K562 (cell line): ENCODE measurements at regions not wholly inside any gene's neighbourhood (a gene's known extent, or its start where the extent isn't known, plus 50 kb on each side); places are given as distances from the start of the nearest gene placed in this dataset.

Source experiments
- ATAC-seq: fragments of 200-7000 bp; cut with Tn5 transposase; 3 replicates; pipeline ENCODE4 v1.9.1; 2020; ENCODE audit warnings: moderate library complexity
- BruUV-seq: library from RNA; stranded (reverse); fragments of 400-500 nt; replicated peaks from 2 replicates; lab custom pipeline; 2021; lab: Mats Ljungman, UMichigan
- CTCF ChIA-PET: fragments of 300-600 bp; formaldehyde crosslinking; extraction: SDS; loops from one replicate; lab custom pipeline; 2021; ENCODE audit warnings: low intra/inter-chr PET ratio; lab: Yijun Ruan, JAX
- POLR2A ChIA-PET: fragments of 300-600, 350-650 bp; sonication (Branson Sonifier 250); formaldehyde crosslinking; extraction: SDS; loops from one replicate; lab custom pipeline; 2021; ENCODE audit warnings: antibody characterized with exemption, inconsistent platforms; lab: Yijun Ruan, JAX
- DNase-seq, 4 experiments: peaks; one replicate each; pipeline versions ENCODE4 v3.0.0 to v3.0.0-alpha.2; 2011 to 2018; ENCODE audit warnings: low spot score in 3 of 4, mixed read lengths in 3 of 4; ENCODE audit errors: extremely low read depth in 1 of 4
- FAIRE-seq: peaks from 2 replicates; lab custom pipeline; 2011; peaks lifted over from hg19 to GRCh38; lab: Jason Lieb, UNC
- H2AFZ ChIP-seq: 2 replicates; pipeline ENCODE4 v1.6.0; 2011; ENCODE audit warnings: low read depth, low read length, control low read depth, inconsistent platforms
- H3K27ac ChIP-seq: fragments of 200-600 bp; 3 replicates; pipeline ENCODE4 v1.8.0; 2011; ENCODE audit warnings: low read depth, mild to moderate bottlenecking, control low read depth, inconsistent platforms, low read length, moderate library complexity, mixed read lengths; ENCODE audit errors: extremely low read depth
- H3K27me3 ChIP-seq, 2 experiments: fragments of 300-600 bp in 1 of 2; 2 replicates in 1 of 2; 3 replicates in 1 of 2; pipeline versions ENCODE4 v1.6.0 to v1.8.0; 2011; ENCODE audit warnings: inconsistent platforms in 2 of 2, low read length in 2 of 2, mild to moderate bottlenecking in 1 of 2, mixed read lengths in 1 of 2, moderate library complexity in 1 of 2; ENCODE audit not compliant: control insufficient read depth in 2 of 2, insufficient read depth in 2 of 2
- H3K36me3 ChIP-seq: fragments of 300-600 bp; 3 replicates; pipeline ENCODE4 v1.8.0; 2011; ENCODE audit warnings: mild to moderate bottlenecking, low read length, inconsistent platforms; ENCODE audit not compliant: control insufficient read depth, insufficient read depth
- H3K4me1 ChIP-seq, 2 experiments: fragments of 200-600 bp in 1 of 2; replicated peaks in 1 of 2; 2 replicates in 1 of 2; 3 replicates in 1 of 2; pipeline versions ENCODE4 v1.5.1 to v1.8.0; 2011; ENCODE audit warnings: inconsistent platforms in 2 of 2, low read length in 2 of 2, mild to moderate bottlenecking in 1 of 2, mixed read lengths in 1 of 2, moderate library complexity in 1 of 2; ENCODE audit not compliant: control insufficient read depth in 2 of 2, insufficient read depth in 2 of 2
- H3K4me2 ChIP-seq: 2 replicates; pipeline ENCODE4 v1.6.1; 2011; ENCODE audit warnings: low read length, control low read depth, inconsistent platforms, mixed read lengths; ENCODE audit not compliant: insufficient read depth
- H3K4me3 ChIP-seq: fragments of 200-600 bp; sonication (generic), shearing (Covaris generic); 2 replicates; pipeline ENCODE4 v1.5.1; 2016; ENCODE audit warnings: control low read depth, inconsistent platforms
- H3K79me2 ChIP-seq: fragments of 200-600 bp; 3 replicates; pipeline ENCODE4 v1.8.0; 2011; ENCODE audit warnings: low read length, inconsistent platforms; ENCODE audit not compliant: control insufficient read depth, insufficient read depth
- H3K9ac ChIP-seq, 2 experiments: 2 replicates each; pipeline versions ENCODE4 v1.6.0 to v1.6.1; 2011; ENCODE audit warnings: low read depth in 2 of 2, low read length in 2 of 2, control low read depth in 1 of 2, inconsistent platforms in 1 of 2, mild to moderate bottlenecking in 1 of 2, mixed read lengths in 1 of 2; ENCODE audit not compliant: insufficient read depth in 1 of 2
- H3K9me1 ChIP-seq: one replicate; pipeline ENCODE4 v1.6.0; 2011; ENCODE audit warnings: inconsistent platforms, mild to moderate bottlenecking, low read length, moderate library complexity; ENCODE audit not compliant: control insufficient read depth, insufficient read depth
- H3K9me3 ChIP-seq: replicated peaks from 2 replicates; pipeline ENCODE4 v1.5.1; 2011; ENCODE audit warnings: low read depth, low read length, inconsistent platforms; ENCODE audit not compliant: control insufficient read depth, insufficient read depth
- H4K20me1 ChIP-seq: replicated peaks from 2 replicates; pipeline ENCODE4 v1.6.1; 2011; ENCODE audit warnings: low read length, inconsistent platforms, mixed read lengths; ENCODE audit not compliant: control insufficient read depth, insufficient read depth
- CEBPB ChIP-seq: fragments of 450-650 bp; IDR thresholded peaks from 2 replicates; pipeline ENCODE4 v1.6.1; 2016; ENCODE audit warnings: missing genetic modification characterization, missing compliant biosample characterization
- KLF16 ChIP-seq: IDR thresholded peaks from 2 replicates; pipeline ENCODE4 v1.6.1; 2016; ENCODE audit warnings: antibody characterized with exemption
- MTA3 ChIP-seq: fragments of 450-650 bp; formaldehyde crosslinking; IDR thresholded peaks from 2 replicates; pipeline ENCODE4 v1.6.1; 2017; ENCODE audit warnings: mild to moderate bottlenecking, borderline replicate concordance
- PTRF ChIP-seq: fragments of 450-650 bp; IDR thresholded peaks from 2 replicates; pipeline ENCODE4 v1.6.1; 2016; ENCODE audit warnings: mild to moderate bottlenecking, missing genetic modification characterization, missing compliant biosample characterization
- RBM15 ChIP-seq: fragments of 200-400 bp; formaldehyde crosslinking; IDR thresholded peaks from 2 replicates; pipeline ENCODE4 v1.6.1; 2018; ENCODE audit warnings: mild to moderate bottlenecking, low read length, moderate library complexity; ENCODE audit not compliant: insufficient read depth
- SUPT5H ChIP-seq: fragments of 450-650 bp; IDR thresholded peaks from 2 replicates; pipeline ENCODE4 v1.6.1; 2016
- ZNF121 ChIP-seq: sonication (generic); formaldehyde crosslinking; conservative IDR thresholded peaks from 2 replicates; pipeline ENCODE4 v1.8.0; 2022; ENCODE audit warnings: missing genetic modification reagents
- ZNF316 ChIP-seq: fragments of 450-650 bp; IDR thresholded peaks from 2 replicates; pipeline ENCODE4 v1.6.1; 2016
- ZNF561 ChIP-seq: fragments of 450-650 bp; formaldehyde crosslinking; conservative IDR thresholded peaks from 2 replicates; pipeline ENCODE4 v1.4.0; 2020; ENCODE audit warnings: mild to moderate bottlenecking, moderate library complexity
- ZNF583 ChIP-seq: fragments of 250-450 bp; sonication (Bioruptor Pico); IDR thresholded peaks from 2 replicates; pipeline ENCODE4 v1.4.0; 2020
- WGBS: fragments of 100-300 bp; shearing (Covaris generic); methylation state at CpG from one replicate; pipeline ENCODE4 v1.1.6; 2016; ENCODE audit warnings: low coverage, mixed read lengths; ENCODE audit not compliant: insufficient coverage; ENCODE audit errors: missing lambda C conversion rate; 5-methylcytosine and 5-hydroxymethylcytosine counted together
- in situ Hi-C: fragments of 300-500 bp; cut with MboI; formaldehyde crosslinking; loops from 4 replicates; pipeline ENCODE4 v1.15.0; 2018; ENCODE audit warnings: inconsistent platforms, mixed read lengths
- intact Hi-C: fragments of 100-400 bp; cut with micrococcal nuclease; formaldehyde crosslinking; loops from 2 replicates; pipeline ENCODE4 v1.14.2; 2022
- TF ChIP-seq, protein P1 (sequence below), 2 experiments: fragments of 450-650 bp in 1 of 2; IDR thresholded peaks; 2 replicates each; pipeline ENCODE4 v1.6.1; 2011 to 2017; ENCODE audit warnings: low read depth in 2 of 2, antibody characterized with exemption in 1 of 2, borderline replicate concordance in 1 of 2, low read length in 1 of 2, mild to moderate bottlenecking in 1 of 2, mixed read lengths in 1 of 2; ENCODE audit not compliant: control insufficient read depth in 1 of 2
- TF ChIP-seq, protein P2 (sequence below): sonication (generic); formaldehyde crosslinking; IDR thresholded peaks from 2 replicates; pipeline ENCODE4 v1.8.0; 2022; ENCODE audit warnings: missing genetic modification reagents, mild to moderate bottlenecking, moderate library complexity, borderline replicate concordance

DNA sequence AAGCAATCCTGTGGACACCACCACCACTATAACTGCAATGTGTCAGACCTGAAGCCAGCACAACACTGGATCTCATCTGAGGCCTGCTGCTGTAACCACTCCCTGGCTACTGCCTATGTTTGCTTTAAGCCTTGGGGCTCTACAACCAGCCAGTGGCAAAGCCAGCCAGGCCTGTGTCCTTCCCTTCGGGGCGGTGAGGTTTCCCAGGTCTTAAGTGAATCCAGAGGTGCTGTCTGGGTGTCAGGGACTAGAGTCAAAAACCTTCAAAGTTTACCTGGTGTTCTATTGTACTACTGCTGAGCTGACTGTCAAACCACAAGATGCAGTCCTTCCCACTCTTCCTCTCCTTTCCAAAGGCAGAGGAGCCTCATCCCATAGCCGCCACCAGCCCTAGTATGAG, 750.5 kb downstream of the FAM133A start:
- no peak overlapping the region for H3K9ac ChIP-seq
- ChIA-PET POLR2A (no interaction called here), CTCF (no interaction called here)
- no TSS peak for BruUV-seq
- H3K4me3 ChIP-seq, result no peak overlapping the region
- no peak for DNase-seq
- 0% methylated on average over 3 of the region's 3 CpGs for WGBS
- intact Hi-C loops, result no loop called here
- H4K20me1 ChIP-seq, result no peaks in the 10 kb centered on the region
- H3K9me1 ChIP-seq, result no peaks in the 10 kb centered on the region
- no peak for ATAC-seq
- no peaks in the 10 kb centered on the region for H3K27me3 ChIP-seq
- no peaks in the 10 kb centered on the region for H3K79me2 ChIP-seq
- in situ Hi-C loops, result no loop called here
- H3K4me1 ChIP-seq, result no peaks in the 10 kb centered on the region
- H3K27ac ChIP-seq, result no peak overlapping the region
- TF ChIP-seq KLF16 (no peak), ZNF583 (no peak), CEBPB (tag) (no peak), ZNF561 (CRISPR knock-in tag) (no peak), RBM15 (no peak), ZNF316 (no peak), ZNF121 (CRISPR knock-in tag) (no peak), SUPT5H (no peak), MTA3 (no peak), PTRF (tag) (no peak)
- TF ChIP-seq, protein P1, sequence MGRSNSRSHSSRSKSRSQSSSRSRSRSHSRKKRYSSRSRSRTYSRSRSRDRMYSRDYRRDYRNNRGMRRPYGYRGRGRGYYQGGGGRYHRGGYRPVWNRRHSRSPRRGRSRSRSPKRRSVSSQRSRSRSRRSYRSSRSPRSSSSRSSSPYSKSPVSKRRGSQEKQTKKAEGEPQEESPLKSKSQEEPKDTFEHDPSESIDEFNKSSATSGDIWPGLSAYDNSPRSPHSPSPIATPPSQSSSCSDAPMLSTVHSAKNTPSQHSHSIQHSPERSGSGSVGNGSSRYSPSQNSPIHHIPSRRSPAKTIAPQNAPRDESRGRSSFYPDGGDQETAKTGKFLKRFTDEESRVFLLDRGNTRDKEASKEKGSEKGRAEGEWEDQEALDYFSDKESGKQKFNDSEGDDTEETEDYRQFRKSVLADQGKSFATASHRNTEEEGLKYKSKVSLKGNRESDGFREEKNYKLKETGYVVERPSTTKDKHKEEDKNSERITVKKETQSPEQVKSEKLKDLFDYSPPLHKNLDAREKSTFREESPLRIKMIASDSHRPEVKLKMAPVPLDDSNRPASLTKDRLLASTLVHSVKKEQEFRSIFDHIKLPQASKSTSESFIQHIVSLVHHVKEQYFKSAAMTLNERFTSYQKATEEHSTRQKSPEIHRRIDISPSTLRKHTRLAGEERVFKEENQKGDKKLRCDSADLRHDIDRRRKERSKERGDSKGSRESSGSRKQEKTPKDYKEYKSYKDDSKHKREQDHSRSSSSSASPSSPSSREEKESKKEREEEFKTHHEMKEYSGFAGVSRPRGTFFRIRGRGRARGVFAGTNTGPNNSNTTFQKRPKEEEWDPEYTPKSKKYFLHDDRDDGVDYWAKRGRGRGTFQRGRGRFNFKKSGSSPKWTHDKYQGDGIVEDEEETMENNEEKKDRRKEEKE (IDR thresholded peaks at IDR 0.05; ENCODE audit: borderline replicate concordance in 1 of 2, control insufficient read depth in 1 of 2, low read depth in 2 of 2, low read length in 1 of 2), result no peak
- TF ChIP-seq, protein P2, sequence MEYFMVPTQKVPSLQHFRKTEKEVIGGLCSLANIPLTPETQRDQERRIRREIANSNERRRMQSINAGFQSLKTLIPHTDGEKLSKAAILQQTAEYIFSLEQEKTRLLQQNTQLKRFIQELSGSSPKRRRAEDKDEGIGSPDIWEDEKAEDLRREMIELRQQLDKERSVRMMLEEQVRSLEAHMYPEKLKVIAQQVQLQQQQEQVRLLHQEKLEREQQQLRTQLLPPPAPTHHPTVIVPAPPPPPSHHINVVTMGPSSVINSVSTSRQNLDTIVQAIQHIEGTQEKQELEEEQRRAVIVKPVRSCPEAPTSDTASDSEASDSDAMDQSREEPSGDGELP (CRISPR knock-in tag), result no peak
- no peak for FAIRE-seq
- H3K9me3 ChIP-seq, result no peaks in the 10 kb centered on the region
- no peak overlapping the region for H2AFZ ChIP-seq
- no peak overlapping the region for H3K4me2 ChIP-seq
- H3K36me3 ChIP-seq, result no peaks in the 10 kb centered on the region
